Breast epithelium (tissue), 4 donors: ENCODE measurements at regions not wholly inside any gene's neighbourhood (a gene's known extent, or its start where the extent isn't known, plus 50 kb on each side); places are given as distances from the start of the nearest gene placed in this dataset.

Experiments used
- DNase-seq, 2 donors: peaks; one replicate each; pipeline ENCODE4 v3.0.0-alpha.2; 2019; ENCODE audit warnings: low spot score in 2 of 2
- H3K27ac ChIP-seq, 2 donors: fragments of 200-600 bp; sonication (generic) in 1 of 2; one replicate each; pipeline ENCODE4 v1.5.1; 2016 to 2019; ENCODE audit warnings: mild to moderate bottlenecking in 1 of 2
- H3K27me3 ChIP-seq, 2 donors: fragments of 200-600 bp; sonication (generic) in 1 of 2; one replicate each; pipeline versions ENCODE4 v1.5.1 to v1.6.0; 2017 to 2019; ENCODE audit warnings: control low read depth in 1 of 2, mild to moderate bottlenecking in 1 of 2
- H3K36me3 ChIP-seq: fragments of 200-600 bp; one replicate; pipeline ENCODE4 v1.5.1; 2019
- H3K4me1 ChIP-seq, 2 donors: fragments of 200-600 bp; sonication (generic); one replicate each; pipeline ENCODE4 v1.5.1; 2016 to 2019; ENCODE audit warnings: control low read depth in 1 of 2
- H3K4me3 ChIP-seq, 3 donors: fragments of 200-600 bp; sonication (generic); 1 replicate in 2 of 3; 2 replicates in 1 of 3; pipeline ENCODE4 v1.5.1; 2016 to 2019; ENCODE audit warnings: mild to moderate bottlenecking in 3 of 3, moderate library complexity in 2 of 3
- H3K9me3 ChIP-seq, 2 donors: fragments of 200-600 bp; sonication (generic) in 1 of 2; one replicate each; pipeline ENCODE4 v1.5.1; 2016 to 2019; ENCODE audit warnings: control low read depth in 1 of 2
- CTCF ChIP-seq, 3 donors: fragments of 450-650 bp; IDR thresholded peaks; one replicate each; pipeline ENCODE4 v1.5.1; 2016 to 2017; ENCODE audit warnings: antibody characterized with exemption in 3 of 3, mild to moderate bottlenecking in 3 of 3, moderate library complexity in 3 of 3
- POLR2A ChIP-seq: fragments of 450-650 bp; IDR thresholded peaks from one replicate; pipeline ENCODE4 v1.6.1; 2016; ENCODE audit warnings: antibody characterized with exemption, mild to moderate bottlenecking, moderate library complexity
- POLR2AphosphoS5 ChIP-seq, 3 donors: sonication (generic); formaldehyde crosslinking; IDR thresholded peaks; one replicate each; pipeline ENCODE4 v1.6.1; 2017; ENCODE audit warnings: antibody characterized with exemption in 3 of 3
- intact Hi-C: fragments of 100-400 bp; cut with DNase I; formaldehyde crosslinking; loops from one replicate; pipeline ENCODE4 v1.15.1; 2023; ENCODE audit warnings: low total_unique reads

GRCh38 chr1:96028071-96028470 lies 693.5 kb upstream of the PTBP2 start:
- H3K27me3 ChIP-seq, result no peaks in the 10 kb centered on the region
- no peak overlapping the region for H3K27ac ChIP-seq
- H3K4me1 ChIP-seq, result no peaks in the 10 kb centered on the region
- TF ChIP-seq POLR2AphosphoS5 (IDR thresholded peaks at IDR 0.05), result no peak
- no peak for TF ChIP-seq POLR2A
- TF ChIP-seq CTCF (IDR thresholded peaks at IDR 0.05), result no peak
- DNase-seq, result no peak
- H3K9me3 ChIP-seq, result peaks cover 0 to 5% of the 10 kb centered on the region in 2 donors
- intact Hi-C loops, result no loop called here
- no peak overlapping the region for H3K4me3 ChIP-seq
- H3K36me3 ChIP-seq, result no peaks in the 10 kb centered on the region

GRCh38 chr1:96030312-96030711 lies 691.3 kb upstream of the PTBP2 start:
- no peak for DNase-seq
- Histone ChIP-seq H3K4me1 (no peaks in the 10 kb centered on the region), H3K27ac (no peak overlapping the region), H3K9me3 (peaks cover 0 to 5% of the 10 kb centered on the region in 2 donors), H3K4me3 (no peak overlapping the region), H3K36me3 (no peaks in the 10 kb centered on the region), H3K27me3 (no peaks in the 10 kb centered on the region)
- intact Hi-C loops, result no loop called here
- no peak for TF ChIP-seq CTCF (IDR thresholded peaks at IDR 0.05)
- TF ChIP-seq POLR2A, result no peak
- no peak for TF ChIP-seq POLR2AphosphoS5 (IDR thresholded peaks at IDR 0.05)

- TF ChIP-seq POLR2AphosphoS5 (IDR thresholded peaks at IDR 0.05) (no peak), CTCF (IDR thresholded peaks at IDR 0.05) (no peak), POLR2A (no peak)
Measured at GRCh38 chr1:96034006-96034405, 687.6 kb upstream of the PTBP2 start.

GRCh38 chr1:96036763-96037162 lies 684.8 kb upstream of the PTBP2 start:
- no peak for TF ChIP-seq POLR2AphosphoS5 (IDR thresholded peaks at IDR 0.05)
- no peak for TF ChIP-seq POLR2A
- no peak for TF ChIP-seq CTCF (IDR thresholded peaks at IDR 0.05)
- H3K27me3 ChIP-seq, result no peaks in the 10 kb centered on the region
- no peak for DNase-seq
- H3K4me3 ChIP-seq, result no peak overlapping the region
- H3K27ac ChIP-seq, result no peak overlapping the region
- no peaks in the 10 kb centered on the region for H3K4me1 ChIP-seq
- no peaks in the 10 kb centered on the region for H3K9me3 ChIP-seq
- H3K36me3 ChIP-seq, result no peaks in the 10 kb centered on the region
- intact Hi-C loops, result no loop called here

More at GRCh38 chr1:96034006-96034405, 687.6 kb upstream of the PTBP2 start:
- no peak for DNase-seq
- intact Hi-C loops, result no loop called here
- Histone ChIP-seq H3K4me1 (no peaks in the 10 kb centered on the region), H3K27ac (no peak overlapping the region), H3K27me3 (no peaks in the 10 kb centered on the region), H3K9me3 (peaks cover 0 to 2% of the 10 kb centered on the region in 2 donors), H3K36me3 (no peaks in the 10 kb centered on the region), H3K4me3 (no peak overlapping the region)

- no peak for TF ChIP-seq POLR2A
- no peak for TF ChIP-seq CTCF (IDR thresholded peaks at IDR 0.05)
- no peak for TF ChIP-seq POLR2AphosphoS5 (IDR thresholded peaks at IDR 0.05)
- Histone ChIP-seq H3K4me3 (no peak overlapping the region), H3K9me3 (no peaks in the 10 kb centered on the region), H3K4me1 (no peaks in the 10 kb centered on the region), H3K27ac (no peak overlapping the region), H3K36me3 (no peaks in the 10 kb centered on the region), H3K27me3 (no peaks in the 10 kb centered on the region)
- intact Hi-C loops, result no loop called here
- DNase-seq, result no peak
Measured at GRCh38 chr1:96038636-96039035, 682.9 kb upstream of the PTBP2 start.
